Germinal center (tissue), 1 donor: ENCODE measurements at regions not wholly inside any gene's neighbourhood (a gene's known extent, or its start where the extent isn't known, plus 50 kb on each side); places are given as distances from the start of the nearest gene placed in this dataset.

Source experiments
- DNase-seq: peaks from one replicate; pipeline ENCODE4 v3.0.0; 2012; ENCODE audit warnings: mixed read lengths, low spot score

DNA sequence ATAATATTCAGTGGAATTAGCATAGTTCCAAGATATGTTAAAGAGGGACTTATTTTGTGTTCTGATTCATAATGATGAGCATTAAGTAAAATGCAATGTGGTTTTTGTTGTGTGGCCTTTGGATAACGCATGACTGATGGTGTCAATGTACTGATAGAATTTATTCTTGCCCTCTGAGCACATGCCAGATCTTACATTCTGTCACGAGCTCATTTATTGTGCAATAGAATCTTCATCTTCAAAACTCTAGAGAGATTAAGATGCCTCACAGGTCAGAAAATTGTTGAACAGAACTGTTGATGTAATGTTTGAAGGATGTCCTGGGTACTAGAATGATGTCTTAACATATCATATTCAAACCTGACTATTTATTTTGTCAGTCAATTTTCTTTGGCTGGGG is 148.0 kb upstream of the HTR2A start:
- DNase-seq, result no peak

DNA sequence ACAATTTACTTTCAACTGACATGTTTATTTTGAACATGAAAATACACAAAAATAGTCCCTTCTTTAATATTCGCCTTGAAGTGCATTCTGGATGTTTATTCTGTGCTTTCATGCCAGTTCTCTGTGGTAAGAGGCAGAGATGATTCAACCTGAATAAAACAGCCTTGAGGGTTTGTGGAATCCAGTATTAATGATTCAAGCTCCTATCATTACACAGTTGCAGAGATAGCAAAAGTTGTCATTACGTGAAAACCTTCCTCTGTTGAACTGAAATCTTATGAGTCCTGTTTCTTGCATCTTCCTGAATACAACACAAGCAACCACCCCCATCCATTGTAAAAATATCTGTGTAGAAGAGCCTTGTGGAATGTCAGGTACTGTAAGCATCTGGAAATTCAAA is 142.3 kb upstream of the HTR2A start:
- no peak for DNase-seq

DNA sequence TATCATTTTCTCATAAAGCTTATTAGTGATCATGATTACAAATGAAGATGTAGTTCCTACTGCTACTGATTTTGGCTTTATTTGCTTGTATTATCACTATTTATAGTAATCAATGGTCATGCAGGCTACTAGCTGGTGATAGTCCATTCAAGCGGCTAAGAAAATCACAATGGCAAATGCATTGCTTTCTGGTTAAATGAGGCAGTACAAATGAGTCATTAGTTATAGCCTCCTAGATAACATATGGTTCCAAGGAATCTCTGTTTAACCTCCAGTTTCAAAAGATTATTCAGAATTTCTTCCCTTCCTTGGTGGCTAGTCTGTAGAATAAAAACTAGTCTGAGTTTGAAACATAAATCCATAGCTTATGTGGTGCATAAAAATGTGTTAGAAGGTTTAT is 141.3 kb upstream of the HTR2A start:
- no peak for DNase-seq

DNA sequence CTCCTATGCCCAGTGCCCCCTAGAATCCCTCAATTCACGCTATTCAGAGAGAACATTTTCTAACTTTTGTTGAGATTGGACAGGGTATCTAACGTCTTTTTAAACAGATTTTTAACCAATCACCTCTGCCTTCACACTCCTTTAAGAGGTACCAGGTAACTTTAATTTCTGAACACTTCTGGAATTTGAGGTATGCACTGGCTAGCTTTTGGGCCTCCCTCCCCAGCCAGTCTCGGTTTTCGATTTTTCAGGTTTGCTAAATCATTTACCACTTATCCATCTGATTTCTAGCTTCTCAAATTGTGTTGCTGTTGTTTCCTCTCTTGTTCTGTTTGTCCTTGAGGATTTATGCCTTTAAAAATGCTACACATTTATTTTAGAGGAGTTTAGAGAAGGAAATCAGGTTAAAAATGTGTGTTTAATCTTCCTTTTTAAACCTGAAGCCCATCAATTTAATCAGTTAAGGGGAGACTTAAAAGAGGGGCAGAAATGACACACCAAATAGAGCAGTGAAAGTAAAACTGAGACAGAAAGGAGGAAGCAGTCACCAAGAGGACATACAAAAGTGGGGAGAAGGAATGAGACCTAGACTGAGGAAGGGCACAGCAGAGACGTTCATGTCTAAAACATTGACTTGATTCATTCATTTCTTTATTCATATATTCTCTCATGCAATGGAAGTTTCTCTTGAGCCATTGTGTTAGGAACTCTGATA is 139.6 kb upstream of the HTR2A start:
- DNase-seq, result no peak

DNA sequence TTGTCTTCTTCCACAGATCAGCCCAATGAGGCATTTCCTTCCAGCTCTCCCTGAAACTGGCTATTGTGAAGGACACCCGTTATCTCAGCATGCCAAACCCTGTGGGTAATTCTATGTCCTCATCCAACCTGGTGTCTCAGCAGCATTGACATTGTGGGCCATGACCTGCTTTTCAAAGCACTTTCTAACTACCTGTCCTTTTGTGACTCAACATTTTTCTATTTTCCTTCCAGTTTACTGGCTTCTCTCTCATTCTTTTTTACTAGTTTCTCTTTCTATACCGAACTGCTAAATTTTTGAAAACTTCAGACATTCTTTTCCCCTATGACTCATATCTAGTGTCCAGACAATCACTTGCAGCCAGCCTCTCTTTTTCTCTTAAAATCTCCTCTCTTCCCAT is 136.4 kb upstream of the HTR2A start:
- no peak for DNase-seq

DNA sequence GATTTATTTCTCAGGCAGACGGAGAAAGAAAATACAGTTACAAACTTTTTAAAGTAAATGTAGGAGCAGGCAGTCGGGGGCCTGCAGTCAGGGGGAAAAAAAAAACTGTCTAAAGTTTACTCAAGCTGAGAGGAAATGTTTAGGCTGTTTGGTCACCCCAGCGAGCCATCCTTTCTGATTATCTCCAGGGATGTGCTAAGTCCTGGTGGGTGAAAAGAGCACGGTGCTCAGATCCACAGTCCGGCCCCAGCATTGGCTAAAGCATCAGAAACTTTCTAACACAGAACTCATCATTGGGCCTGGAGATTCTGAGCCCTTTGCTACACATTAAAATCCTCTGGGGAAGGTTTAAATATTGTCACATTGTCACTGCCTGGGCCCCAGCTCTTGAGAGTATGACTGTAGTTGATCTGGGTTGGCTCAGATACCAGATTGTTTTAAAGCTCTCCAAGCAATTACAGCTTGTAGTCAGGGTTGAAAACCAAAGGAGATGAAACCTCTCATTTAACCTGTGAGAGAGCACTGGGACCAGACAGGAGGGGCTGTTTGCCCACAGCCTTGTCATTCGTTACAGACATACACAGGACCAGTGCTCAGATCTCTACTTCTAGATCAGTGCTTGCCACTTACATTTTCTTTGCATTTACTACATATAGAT is 131.1 kb upstream of the HTR2A start:
- no peak for DNase-seq

DNA sequence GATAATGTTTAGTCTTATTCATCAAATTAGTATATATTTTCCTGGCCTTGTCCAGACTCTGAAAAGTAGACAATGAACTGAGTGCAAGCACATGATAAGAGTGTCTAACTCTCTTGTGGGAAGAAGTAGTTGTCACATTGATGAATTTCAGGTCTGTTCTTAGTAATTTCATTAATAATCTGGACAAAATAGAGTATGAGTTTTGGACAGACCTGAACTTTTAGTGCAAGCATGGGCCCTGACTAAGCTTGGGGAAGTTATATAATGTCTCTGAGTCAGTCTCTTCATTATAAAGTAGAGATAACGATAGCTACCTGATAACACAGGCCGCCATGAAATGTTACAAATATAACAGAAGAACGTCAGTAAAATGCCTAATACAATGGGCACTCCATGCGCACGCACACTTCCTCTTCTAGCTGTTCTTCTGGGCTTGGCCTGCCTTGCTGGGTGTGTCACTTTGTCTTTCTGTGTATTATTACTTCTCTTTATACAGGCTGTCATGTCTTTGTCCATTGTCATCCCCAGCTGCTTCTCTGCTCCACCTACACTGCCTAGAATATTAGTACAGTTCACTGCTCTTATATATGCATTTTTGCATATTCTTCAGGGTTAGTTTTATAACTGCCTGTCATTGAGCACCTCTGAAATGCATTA is 129.1 kb upstream of the HTR2A start:
- no peak for DNase-seq

DNA sequence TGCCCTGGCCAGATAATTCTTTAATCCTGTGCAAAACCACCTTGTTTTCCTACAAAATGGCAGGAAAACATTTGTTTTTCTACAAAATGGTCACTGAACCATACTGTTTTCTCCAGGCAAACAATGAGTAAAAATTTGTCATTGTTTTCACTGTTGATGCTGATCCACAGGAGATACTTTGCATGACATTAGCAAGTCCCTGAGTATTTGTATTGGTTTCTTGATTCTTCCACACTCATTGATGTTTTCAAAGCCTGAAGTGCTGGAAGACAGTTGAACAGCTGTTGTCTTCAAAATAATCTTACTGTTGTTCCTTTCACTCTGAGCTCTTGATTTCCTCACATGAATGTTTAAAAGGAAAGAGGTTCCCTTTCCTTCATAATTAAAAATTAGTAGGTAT is 123.1 kb upstream of the HTR2A start:
- DNase-seq, result no peak

DNA sequence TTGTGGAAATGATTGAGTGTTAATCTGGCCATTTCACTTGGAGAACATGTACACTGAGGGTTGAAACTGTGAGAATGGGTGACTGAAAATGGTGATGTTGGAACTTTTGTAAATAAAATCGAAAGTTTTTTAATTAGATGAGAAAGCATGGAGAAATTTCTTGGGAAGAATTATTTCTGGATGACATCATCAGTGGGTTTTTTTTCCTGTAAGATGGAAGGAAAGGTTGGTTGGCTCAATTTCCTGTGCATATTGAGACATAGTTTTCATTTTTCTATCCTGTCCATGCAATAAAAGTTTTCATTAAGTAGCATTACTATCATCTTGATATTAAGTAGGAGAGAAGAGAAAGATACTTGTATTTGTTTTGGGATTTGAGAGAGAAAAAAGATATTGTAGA is 120.6 kb upstream of the HTR2A start:
- DNase-seq, result no peak

DNA sequence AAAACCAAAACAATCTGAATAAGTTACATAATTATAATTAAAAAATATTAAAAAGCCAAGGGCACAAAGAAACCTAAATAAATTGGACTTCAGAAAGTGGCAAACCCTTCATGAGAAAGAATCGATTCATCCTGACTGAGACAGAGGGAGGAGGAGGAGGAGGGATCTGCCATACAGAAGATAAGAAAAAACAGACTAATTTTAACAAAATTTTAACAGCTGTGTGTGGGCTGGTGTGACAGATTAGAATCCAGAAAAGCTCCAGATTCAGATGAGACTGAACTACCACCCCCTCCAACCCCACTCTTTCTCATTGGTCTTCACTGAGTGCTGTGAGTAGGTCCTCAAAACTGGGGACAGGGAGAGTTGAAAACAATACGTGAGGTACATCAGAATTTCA is 111.5 kb upstream of the HTR2A start:
- DNase-seq, result no peak

DNA sequence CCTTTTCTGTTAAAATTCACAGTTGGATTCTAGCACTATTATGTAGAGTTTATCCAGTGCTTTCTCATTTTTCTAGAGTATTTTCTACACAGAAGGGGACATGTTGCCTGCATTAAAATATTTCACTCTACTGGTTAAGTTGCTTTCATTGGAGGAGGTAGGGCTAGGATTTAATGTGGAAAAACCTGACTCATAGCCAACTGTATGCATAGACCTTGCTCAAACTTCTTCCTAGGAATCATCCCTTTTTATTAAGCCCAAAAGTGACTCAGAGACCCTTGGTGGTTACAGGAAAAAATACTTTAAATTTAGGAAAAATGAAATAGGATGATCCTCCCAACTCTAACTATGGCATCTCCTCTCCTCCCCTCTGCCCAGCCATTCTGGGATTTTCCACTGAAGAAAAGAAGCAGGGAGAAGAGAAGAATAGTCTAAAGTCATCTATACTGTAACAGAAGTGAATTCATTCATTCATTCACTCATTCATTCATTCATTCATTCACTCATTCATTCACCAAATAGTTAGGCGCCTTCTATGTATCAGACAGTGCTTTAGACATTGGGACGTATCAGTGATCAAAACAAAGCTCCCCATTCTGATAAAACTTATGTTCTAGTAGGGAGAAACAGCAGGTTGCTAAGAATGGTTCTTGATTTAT is 109.0 kb upstream of the HTR2A start:
- no peak for DNase-seq

DNA sequence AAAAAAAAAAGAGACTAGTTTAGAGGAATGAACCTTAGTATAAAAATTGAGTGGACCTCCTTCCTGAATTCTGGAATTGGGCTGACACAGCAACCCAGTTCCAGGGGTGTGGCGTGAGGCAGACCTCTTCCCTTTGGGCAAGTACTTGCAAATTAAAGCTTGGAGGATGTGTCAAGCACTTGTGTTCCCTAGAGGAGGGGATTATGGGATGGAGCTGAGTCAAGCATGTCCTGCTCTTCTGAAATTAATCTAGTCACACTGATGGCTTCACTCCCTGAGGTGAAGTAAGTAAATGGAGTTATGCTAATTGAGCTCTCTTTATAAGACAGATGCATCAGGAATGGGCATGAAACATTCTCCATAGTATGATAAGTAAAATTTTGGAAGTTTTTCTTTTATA is 107.7 kb upstream of the HTR2A start:
- no peak for DNase-seq

DNA sequence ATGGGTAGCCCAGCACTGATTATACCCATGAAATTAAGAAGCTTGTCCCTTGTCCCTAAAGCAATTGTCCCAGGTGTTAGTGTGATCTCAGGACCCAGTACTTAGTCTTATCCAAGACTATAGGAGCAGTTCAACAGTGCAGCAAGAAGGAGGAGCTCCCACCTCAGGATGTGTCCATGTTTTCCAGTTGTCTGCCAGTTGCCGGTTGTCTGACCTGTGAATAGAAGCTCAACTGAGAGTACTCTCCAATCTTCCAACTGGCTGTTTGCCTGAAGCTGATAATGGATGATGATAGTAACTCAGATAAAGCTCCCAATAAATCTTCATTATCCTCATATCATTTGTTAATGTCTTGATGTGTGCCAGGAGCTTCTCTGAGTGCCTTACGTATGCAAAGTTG is 107.2 kb upstream of the HTR2A start:
- DNase-seq, result no peak

DNA sequence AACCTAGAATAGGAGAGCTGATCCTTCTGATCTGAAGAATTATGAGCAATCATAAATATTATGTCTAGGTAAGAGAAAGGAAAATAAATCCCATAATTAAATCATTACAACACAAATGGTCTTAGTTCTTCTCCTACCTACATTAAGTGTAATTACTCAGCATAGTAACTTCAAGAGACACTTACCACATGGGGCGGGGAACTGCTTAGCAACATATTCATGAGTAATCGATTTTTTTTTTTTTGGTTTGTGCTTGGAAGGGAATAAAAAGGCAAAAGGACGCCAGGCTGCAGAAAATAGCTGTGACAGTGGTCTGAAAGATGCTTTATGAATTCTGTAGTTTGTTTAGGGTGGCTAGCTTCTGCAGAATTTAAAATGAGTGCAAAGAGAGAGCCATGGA is 103.3 kb upstream of the HTR2A start:
- no peak for DNase-seq

DNA sequence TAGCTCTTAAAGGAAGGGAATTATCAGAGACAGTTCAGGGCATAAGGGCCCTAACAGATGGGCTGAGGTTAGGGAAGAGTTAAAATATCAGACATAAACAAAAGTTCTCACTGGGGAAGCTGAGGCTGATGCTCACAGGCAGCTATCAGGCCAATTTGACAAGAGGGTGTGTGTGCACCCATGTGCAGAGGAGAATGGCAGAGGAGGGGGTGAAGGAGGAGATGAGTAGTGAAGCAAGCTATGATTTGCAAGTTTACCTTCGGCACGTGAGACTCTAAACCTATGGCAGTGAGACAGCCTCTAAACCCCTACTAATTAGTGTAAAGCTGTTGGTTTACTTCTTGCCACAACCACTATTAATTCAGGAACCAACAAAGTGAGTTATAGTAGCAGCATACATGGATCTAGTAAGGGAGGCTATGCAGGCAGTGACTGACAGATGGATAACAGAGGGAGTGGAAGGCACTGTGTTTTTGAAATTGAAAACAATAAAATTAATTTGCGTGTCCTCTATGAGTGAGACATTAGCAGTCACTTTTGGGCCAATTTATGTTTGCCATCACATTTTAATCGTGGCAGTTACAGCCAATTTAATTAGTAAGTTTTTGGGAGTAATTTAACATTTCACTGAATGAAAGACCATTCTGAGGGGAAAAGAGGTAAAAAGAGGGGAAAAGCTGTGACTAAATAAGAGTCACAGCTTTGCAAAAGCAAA is 99.6 kb upstream of the HTR2A start:
- no peak for DNase-seq

DNA sequence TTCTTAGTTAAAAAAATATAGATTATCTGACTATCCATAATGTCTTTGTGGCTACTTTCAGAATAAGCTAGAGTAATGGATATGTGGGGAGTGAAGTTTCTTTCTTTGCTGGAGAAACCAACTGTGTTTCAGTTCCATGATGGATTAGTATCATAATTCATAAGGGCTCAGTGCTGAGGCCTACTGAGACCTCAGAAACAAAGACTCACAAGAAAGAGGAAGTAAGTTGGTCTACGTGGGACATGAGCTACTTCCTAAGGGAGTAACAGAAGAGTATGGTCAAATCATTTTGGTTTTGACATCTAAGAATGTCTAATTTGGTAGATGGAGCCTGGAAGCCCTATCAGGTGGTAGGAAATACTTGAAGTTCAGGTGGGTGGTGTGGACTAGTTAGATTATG is 99.0 kb upstream of the HTR2A start:
- DNase-seq, result no peak

DNA sequence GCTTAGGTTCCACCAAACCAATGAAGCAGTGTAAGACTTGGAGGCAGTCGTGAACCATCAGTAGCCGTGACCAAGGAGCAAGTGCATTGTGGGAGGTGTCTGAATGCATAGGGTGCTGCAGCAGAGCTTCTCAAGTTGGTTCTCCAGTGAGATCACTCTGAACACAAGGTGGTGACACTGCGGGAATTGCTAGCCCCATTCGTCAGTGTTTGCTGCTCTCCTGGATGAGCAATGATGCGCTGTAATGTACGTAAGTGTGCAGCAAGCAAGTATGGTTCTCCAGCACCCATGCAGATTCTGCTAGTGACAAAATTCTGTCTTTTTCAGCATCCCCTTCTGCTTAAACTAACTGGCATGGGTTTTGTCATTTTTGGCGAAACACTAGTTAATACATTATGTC is 97.6 kb upstream of the HTR2A start:
- no peak for DNase-seq

DNA sequence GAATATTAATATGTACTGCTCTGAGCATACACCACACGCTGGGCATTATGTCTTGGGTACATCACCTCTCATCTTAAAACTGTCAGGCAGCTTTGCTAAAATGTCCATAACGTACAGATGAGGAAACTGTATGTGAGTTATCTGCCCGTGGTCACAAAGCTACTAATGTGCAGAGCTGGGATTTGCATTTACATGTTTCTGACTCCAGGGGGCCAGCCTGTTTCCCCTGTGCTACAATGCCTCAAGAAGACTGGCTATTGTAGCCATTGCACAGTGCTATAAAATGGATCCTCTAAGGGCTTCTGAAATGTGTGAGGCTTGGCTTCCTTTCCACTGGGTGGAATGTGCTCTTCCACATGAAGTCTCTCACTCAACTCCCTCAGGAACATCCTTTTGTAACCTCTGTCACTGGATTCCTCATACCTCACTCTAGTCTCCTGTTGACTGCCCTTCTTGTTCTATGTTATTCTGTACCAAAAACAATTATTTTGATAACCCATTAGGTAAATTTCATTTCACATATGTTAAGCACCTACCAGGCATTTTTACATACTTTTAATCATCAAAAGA is 95.6 kb upstream of the HTR2A start:
- DNase-seq, result no peak

DNA sequence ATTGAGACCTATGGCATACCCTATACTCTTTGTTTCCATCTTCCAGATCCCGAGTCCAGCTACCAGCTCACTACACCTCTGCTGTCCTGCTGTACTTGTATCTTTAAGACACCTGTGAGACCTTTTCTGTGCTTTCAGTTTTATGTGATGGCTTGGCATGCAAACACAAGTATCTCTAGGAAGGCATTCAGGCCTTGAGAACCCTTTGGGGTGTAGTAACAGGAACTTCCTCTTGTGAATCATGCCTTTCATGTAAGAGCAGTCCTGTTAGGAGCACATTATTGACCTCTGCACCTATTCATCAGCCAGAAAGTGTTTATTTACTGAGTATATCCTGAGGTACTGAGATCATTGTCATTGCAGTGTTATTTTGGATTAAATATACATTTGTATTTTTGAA is 87.0 kb upstream of the HTR2A start:
- DNase-seq, result peak; percentile 12

DNA sequence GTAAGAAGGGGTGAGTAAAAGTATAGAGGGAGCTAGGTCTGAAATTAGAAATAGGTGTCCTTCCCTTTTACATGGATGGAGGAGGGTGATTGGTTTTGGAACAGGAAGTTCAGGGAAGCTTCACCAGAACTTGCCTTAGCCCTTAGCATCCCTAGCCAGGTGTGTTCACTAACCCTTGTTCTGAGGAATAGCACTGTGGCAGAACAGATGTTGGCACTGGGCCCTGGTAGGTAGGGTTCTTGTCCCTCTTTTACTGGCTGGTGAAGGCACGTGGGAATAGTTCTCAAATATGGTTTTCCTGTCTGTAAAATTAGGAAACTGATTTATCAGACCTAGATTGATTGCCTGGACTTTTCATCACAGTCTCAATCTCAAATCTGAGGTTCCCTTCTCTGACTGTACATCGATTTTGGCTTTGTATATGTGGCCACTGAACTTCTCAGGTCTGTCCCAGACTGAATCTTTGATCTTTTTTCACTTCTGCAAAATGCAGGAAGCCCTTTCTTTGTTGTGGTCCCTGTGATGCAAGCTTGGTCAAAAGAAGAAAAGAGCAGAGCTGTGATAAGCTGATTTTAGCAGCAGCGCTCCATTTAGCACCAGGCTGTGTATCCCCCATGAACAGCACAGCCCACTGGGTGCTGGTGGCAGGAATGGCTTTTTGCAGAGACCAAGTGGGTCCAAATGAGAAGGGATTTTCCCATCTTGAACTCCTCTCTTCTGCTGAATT is 86.2 kb upstream of the HTR2A start:
- DNase-seq, result no peak

DNA sequence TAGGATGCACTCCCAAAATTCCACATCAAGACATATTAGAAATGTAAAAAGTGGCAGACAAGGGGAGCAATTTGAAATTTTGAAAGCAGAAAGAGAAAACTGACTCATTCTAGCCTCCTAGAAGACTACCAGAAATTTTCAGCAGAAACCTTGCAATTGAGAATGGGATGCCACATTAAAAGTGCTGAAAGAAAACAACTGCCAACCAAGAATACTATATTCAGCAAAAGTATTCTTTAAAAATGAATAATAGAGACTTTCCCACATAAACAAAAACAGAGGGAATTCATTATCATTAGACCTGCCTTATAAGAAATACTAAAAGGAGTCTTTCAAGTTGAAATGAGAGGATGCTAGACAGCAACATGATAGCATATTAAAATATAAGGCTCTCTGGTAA is 78.3 kb upstream of the HTR2A start:
- DNase-seq, result no peak
